GM10266 (cell line): ENCODE measurements at regions not wholly inside any gene's neighbourhood (a gene's known extent, or its start where the extent isn't known, plus 50 kb on each side); places are given as distances from the start of the nearest gene placed in this dataset.

Experiments
- DNase-seq: peaks from one replicate; pipeline ENCODE4 v3.0.0; 2012; ENCODE audit errors: extremely low spot score
- TF ChIP-seq, protein P1 (sequence below): IDR thresholded peaks from 2 replicates; pipeline ENCODE4 v1.5.1; 2012; ENCODE audit warnings: mild to moderate bottlenecking, low read depth; ENCODE audit not compliant: control insufficient read depth, insufficient read depth; ENCODE audit errors: missing control alignments

DNA sequence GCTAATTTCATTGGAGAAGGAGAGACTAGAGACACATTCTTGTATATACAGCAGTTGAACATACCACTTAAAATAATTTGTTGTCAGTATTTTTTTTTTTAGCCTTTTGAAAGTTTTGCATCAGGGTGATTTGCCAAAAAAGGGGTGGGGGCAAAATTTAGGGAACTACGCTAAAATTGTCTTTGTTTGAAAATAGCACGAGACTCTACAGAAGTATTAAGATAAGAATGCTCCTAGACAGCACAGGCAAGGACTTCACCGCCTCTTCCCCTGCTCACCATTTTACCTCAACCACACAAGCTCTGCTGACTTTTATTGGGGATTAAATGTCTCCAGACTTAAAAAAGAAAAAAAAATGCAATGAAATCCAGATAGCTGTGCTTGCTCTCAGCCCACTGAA is 236.1 kb upstream of the USP25 start:
- DNase-seq: no peak
- TF ChIP-seq, protein P1, sequence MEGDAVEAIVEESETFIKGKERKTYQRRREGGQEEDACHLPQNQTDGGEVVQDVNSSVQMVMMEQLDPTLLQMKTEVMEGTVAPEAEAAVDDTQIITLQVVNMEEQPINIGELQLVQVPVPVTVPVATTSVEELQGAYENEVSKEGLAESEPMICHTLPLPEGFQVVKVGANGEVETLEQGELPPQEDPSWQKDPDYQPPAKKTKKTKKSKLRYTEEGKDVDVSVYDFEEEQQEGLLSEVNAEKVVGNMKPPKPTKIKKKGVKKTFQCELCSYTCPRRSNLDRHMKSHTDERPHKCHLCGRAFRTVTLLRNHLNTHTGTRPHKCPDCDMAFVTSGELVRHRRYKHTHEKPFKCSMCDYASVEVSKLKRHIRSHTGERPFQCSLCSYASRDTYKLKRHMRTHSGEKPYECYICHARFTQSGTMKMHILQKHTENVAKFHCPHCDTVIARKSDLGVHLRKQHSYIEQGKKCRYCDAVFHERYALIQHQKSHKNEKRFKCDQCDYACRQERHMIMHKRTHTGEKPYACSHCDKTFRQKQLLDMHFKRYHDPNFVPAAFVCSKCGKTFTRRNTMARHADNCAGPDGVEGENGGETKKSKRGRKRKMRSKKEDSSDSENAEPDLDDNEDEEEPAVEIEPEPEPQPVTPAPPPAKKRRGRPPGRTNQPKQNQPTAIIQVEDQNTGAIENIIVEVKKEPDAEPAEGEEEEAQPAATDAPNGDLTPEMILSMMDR: no peak

DNA sequence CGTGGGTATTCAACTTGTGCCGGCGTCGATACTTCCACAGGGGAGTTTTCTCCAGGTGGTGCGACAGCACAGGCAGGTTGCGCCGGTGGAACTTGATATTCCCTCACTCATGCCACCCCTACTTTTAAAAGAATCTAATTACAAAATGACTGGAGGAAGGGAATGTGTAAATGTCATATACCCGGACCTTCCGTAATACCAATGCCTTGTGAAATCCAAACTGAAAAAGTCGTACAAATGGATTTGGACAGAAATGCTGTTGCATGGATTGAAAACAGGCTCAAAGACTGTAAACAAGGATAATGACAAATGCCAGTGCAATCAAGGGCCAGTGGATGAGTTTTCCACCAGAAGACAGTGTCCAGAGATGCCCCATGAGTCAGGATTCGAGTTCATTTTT is 235.3 kb upstream of the USP25 start:
- TF ChIP-seq, protein P1: no peak
- DNase-seq: no peak

DNA sequence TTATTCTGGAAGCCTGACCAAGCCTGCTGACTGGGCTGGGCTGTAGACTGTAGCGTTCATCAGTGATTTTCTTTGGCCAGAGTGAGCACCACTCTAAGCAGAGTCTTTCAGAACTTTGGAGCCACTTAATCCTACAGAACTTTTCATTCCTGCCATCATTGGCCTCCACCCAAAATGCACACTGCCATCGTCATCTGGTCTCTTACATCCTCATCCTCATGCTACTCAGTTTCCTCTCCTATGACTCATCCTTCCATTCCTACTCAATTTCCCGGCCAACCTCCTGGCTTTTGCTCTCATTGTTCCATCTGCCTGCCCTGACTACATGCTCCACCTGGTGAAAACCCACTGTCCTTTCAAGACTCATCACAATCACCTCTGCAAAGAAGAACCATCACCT is 233.8 kb upstream of the USP25 start:
- DNase-seq: no peak

DNA sequence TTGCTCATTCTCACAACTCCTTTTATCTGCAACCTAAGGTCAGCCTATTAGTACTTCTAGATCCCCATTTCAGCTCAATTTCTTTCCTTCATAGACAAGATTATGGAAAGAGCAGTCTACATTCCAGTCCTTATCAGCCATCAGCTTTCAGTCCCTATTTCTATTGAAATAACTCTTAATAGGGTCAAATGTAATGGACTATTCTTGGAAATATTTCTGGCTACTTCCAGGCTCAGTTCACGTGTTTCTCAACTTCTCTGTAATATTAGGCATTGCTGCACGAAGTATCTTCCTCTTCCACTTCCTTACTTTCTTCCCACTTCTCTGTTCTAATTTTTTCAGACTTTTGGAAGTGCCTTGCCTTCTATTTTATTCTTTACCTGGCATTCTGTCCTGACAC is 232.9 kb upstream of the USP25 start:
- no peak for DNase-seq
- TF ChIP-seq, protein P1: no peak

More for the DNA sequence above, 233.8 kb upstream of the USP25 start:
- TF ChIP-seq, protein P1: no peak

DNA sequence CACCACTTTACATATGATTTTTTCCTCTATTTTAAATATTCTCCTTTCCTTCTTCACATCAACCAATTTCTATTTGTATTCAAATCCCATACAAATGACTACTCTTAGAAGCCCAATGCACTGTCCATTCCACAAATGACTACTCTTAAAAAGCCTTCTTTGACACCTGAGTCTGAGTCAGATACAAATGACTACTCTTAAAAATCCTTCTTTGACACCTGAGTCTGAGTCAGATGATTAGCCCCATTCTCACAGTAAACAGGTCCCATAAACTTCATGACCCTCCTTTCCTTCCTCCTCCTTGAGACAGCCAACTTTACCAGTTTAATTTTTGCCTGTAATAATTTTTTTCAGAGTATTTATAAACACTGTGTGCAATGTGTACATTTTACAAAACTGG is 231.3 kb upstream of the USP25 start:
- TF ChIP-seq, protein P1: no peak
- DNase-seq: no peak

DNA sequence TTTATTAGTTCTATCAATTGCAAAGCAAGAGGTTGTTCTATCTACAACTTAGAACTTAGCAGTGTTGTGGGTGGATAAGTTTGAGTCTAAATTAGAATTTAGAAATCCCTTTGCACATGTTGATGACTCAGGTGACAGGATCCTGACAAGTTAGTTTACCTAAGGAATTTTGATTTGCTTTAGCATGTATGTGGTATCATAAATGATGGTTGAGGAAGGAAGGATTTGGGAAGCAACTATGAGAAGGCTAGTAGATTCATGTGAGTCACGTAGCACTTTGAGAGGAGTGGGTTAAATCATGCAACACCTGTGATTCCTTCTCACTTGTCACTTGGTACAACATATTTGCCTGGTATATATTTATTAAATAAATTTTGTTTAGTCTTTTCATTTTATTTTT is 223.7 kb upstream of the USP25 start:
- TF ChIP-seq, protein P1: no peak

DNA sequence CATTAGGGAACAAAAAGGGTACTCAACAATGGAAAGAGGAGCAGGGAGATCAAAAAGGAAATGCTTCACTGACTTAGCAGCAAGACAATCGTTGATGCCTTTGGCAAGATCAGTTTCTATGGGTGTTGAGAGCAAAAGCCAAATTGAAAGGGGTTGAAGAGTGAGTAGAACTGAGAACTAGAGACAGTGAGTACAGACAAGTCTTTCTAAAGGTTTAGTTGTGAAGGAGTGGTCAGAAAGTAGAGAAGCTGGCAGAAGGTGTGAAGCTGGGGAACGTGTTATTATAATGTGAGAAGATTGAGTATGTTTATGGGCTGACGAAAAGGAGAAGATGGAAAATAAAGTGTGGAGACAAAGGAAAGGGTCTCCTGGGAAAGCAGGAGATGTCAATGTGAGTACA is 221.2 kb upstream of the USP25 start:
- no peak for DNase-seq
- TF ChIP-seq, protein P1: no peak

More for the DNA sequence above, 223.7 kb upstream of the USP25 start:
- no peak for DNase-seq
